Kidney (tissue), 13 donors: ENCODE measurements at regions not wholly inside any gene's neighbourhood (a gene's known extent, or its start where the extent isn't known, plus 50 kb on each side); places are given as distances from the start of the nearest gene placed in this dataset.

Source experiments
- DNase-seq, 5 donors: peaks; one replicate each; pipeline ENCODE4 v3.0.0-alpha.2; 2013 to 2020
- FAIRE-seq: peaks from 2 replicates; lab custom pipeline; 2012; peaks lifted over from hg19 to GRCh38; lab: Jason Lieb, UNC
- H3K27ac ChIP-seq, 2 donors: one replicate each; pipeline ENCODE4 v1.7.0; 2013; ENCODE audit warnings: low read depth in 2 of 2, low read length in 2 of 2, inconsistent platforms in 1 of 2
- H3K27me3 ChIP-seq: one replicate; pipeline ENCODE4 v1.7.1; 2013; ENCODE audit warnings: low read length, inconsistent platforms; ENCODE audit not compliant: control insufficient read depth, insufficient read depth
- H3K36me3 ChIP-seq, 3 donors: one replicate each; pipeline versions ENCODE4 v1.7.0 to v1.7.1; 2013; ENCODE audit warnings: low read length in 3 of 3, control low read depth in 1 of 3, inconsistent platforms in 1 of 3; ENCODE audit not compliant: insufficient read depth in 3 of 3, control insufficient read depth in 2 of 3
- H3K4me1 ChIP-seq, 3 donors: one replicate each; pipeline versions ENCODE4 v1.7.0 to v1.7.1; 2013; ENCODE audit warnings: low read length in 3 of 3, inconsistent platforms in 1 of 3, low read depth in 1 of 3; ENCODE audit not compliant: control insufficient read depth in 2 of 3, insufficient read depth in 2 of 3
- H3K4me3 ChIP-seq, 3 donors: one replicate each; pipeline versions ENCODE4 v1.7.0 to v1.8.1; 2013; ENCODE audit warnings: low read length in 3 of 3, control low read depth in 1 of 3, inconsistent platforms in 1 of 3
- H3K9ac ChIP-seq, 3 donors: one replicate each; pipeline versions ENCODE4 v1.7.0 to v1.7.1; 2013; ENCODE audit warnings: low read length in 3 of 3, control low read depth in 1 of 3, inconsistent platforms in 1 of 3
- H3K9me3 ChIP-seq, 3 donors: one replicate each; pipeline versions ENCODE4 v1.7.0 to v1.7.1; 2013; ENCODE audit warnings: low read length in 3 of 3, control low read depth in 1 of 3, inconsistent platforms in 1 of 3; ENCODE audit not compliant: control insufficient read depth in 2 of 3, insufficient read depth in 1 of 3
- CTCF ChIP-seq: IDR thresholded peaks from 3 replicates; pipeline ENCODE4 v1.5.1; 2012; ENCODE audit warnings: mild to moderate bottlenecking, moderate library complexity, borderline replicate concordance; ENCODE audit not compliant: insufficient read depth; ENCODE audit errors: extremely low read depth
- intact Hi-C: fragments of 100-400 bp; cut with DNase I; formaldehyde crosslinking; loops from one replicate; pipeline ENCODE4 v1.11.1; 2022
- donor health status: control.
- donor health status: control.
- donor health status: control.
- donor health status: control.
- donor health status: control.
- donor health status: DM: yes; HTN: yes; CAD: no.
- donor health status: Normal renal cell carcinoma (clear cell type).

GRCh38 chr7:131148708-131149428 lies 178.8 kb upstream of the MKLN1 start:
- H3K27ac ChIP-seq, result no peak overlapping the region
- H3K4me1 ChIP-seq, result peaks cover 0 to 5% (median 0%) of the 10 kb centered on the region in 3 donors
- no peaks in the 10 kb centered on the region for H3K27me3 ChIP-seq
- H3K9me3 ChIP-seq, result no peaks in the 10 kb centered on the region
- intact Hi-C loops, result no loop called here
- TF ChIP-seq CTCF, result no peak
- DNase-seq, result no peak
- no peak overlapping the region for H3K4me3 ChIP-seq
- no peaks in the 10 kb centered on the region for H3K36me3 ChIP-seq
- H3K9ac ChIP-seq, result no peak overlapping the region
- FAIRE-seq, result no peak

GRCh38 chr7:131149429-131149773 lies 178.3 kb upstream of the MKLN1 start:
- H3K4me1 ChIP-seq, result peaks cover 0 to 5% (median 0%) of the 10 kb centered on the region in 3 donors
- TF ChIP-seq CTCF, result no peak
- H3K9me3 ChIP-seq, result no peaks in the 10 kb centered on the region
- H3K27me3 ChIP-seq, result no peaks in the 10 kb centered on the region
- DNase-seq (no peak), FAIRE-seq (no peak)
- no peaks in the 10 kb centered on the region for H3K36me3 ChIP-seq
- H3K4me3 ChIP-seq, result no peak overlapping the region
- no peak overlapping the region for H3K27ac ChIP-seq
- intact Hi-C loops, result no loop called here
- H3K9ac ChIP-seq, result no peak overlapping the region

GRCh38 chr7:131149840-131150239 lies 177.8 kb upstream of the MKLN1 start:
- TF ChIP-seq CTCF, result no peak
- Histone ChIP-seq H3K27me3 (no peaks in the 10 kb centered on the region), H3K36me3 (no peaks in the 10 kb centered on the region), H3K27ac (no peak overlapping the region), H3K9me3 (no peaks in the 10 kb centered on the region), H3K4me1 (peaks cover 0 to 5% (median 0%) of the 10 kb centered on the region in 3 donors), H3K4me3 (no peak overlapping the region), H3K9ac (no peak overlapping the region)
- FAIRE-seq, result no peak
- DNase-seq, result no peak
- intact Hi-C loops, result no loop called here

GRCh38 chr7:131151034-131151433 lies 176.6 kb upstream of the MKLN1 start:
- intact Hi-C loops, result no loop called here
- no peak for FAIRE-seq

More at GRCh38 chr7:131151034-131151433, 176.6 kb upstream of the MKLN1 start:
- Histone ChIP-seq H3K4me3 (no peak overlapping the region), H3K9ac (no peak overlapping the region), H3K27me3 (no peaks in the 10 kb centered on the region), H3K27ac (no peak overlapping the region), H3K36me3 (no peaks in the 10 kb centered on the region), H3K9me3 (no peaks in the 10 kb centered on the region), H3K4me1 (peaks cover 0 to 5% (median 0%) of the 10 kb centered on the region in 3 donors)
- TF ChIP-seq CTCF, result no peak
- DNase-seq, result no peak
